Glomerular visceral epithelial cell (primary cell): ENCODE measurements at regions not wholly inside any gene's neighbourhood (a gene's known extent, or its start where the extent isn't known, plus 50 kb on each side); places are given as distances from the start of the nearest gene placed in this dataset.
A peak's percentile ranks its signal among the peaks of the same experiment; 100 is the strongest.

Experiments
- DNase-seq: peaks from one replicate; pipeline ENCODE4 v3.0.0-alpha.2; 2016; ENCODE audit errors: extremely low spot score

GRCh38 chr4:116438981-116439729, 646.2 kb downstream of the TRAM1L1 start:
- DNase-seq: no peak

- DNase-seq: no peak
Measured at GRCh38 chr4:116438417-116438816, 647.0 kb downstream of the TRAM1L1 start.

- DNase-seq: no peak
Measured at GRCh38 chr4:116427666-116428065, 657.7 kb downstream of the TRAM1L1 start.

GRCh38 chr4:116413222-116413621, 672.2 kb downstream of the TRAM1L1 start:
- no peak for DNase-seq

- no peak for DNase-seq
Measured at GRCh38 chr4:116401293-116401692, 684.1 kb downstream of the TRAM1L1 start.

- DNase-seq: peak; percentile 21
Measured at GRCh38 chr4:116400480-116400879, 684.9 kb downstream of the TRAM1L1 start.

- no peak for DNase-seq
Measured at GRCh38 chr4:116397714-116398113, 687.7 kb downstream of the TRAM1L1 start.

GRCh38 chr4:116397291-116397690, 688.1 kb downstream of the TRAM1L1 start:
- DNase-seq: no peak

GRCh38 chr4:116395408-116395807, 690.0 kb downstream of the TRAM1L1 start:
- no peak for DNase-seq

GRCh38 chr4:116391020-116391419, 694.4 kb downstream of the TRAM1L1 start:
- no peak for DNase-seq

- no peak for DNase-seq
Measured at GRCh38 chr4:116389139-116389538, 696.2 kb downstream of the TRAM1L1 start.

GRCh38 chr4:116387937-116388474, 697.4 kb downstream of the TRAM1L1 start:
- DNase-seq: no peak

- no peak for DNase-seq
Measured at GRCh38 chr4:116386856-116387255, 698.5 kb downstream of the TRAM1L1 start.

GRCh38 chr4:116385583-116385982, 699.8 kb downstream of the TRAM1L1 start:
- no peak for DNase-seq

- DNase-seq: no peak
Measured at GRCh38 chr4:116374815-116375214, 710.6 kb downstream of the TRAM1L1 start.

GRCh38 chr4:116362583-116362982, 722.8 kb downstream of the TRAM1L1 start:
- no peak for DNase-seq

GRCh38 chr4:116361790-116362189, 723.6 kb downstream of the TRAM1L1 start:
- DNase-seq: no peak

- peak; percentile 82 for DNase-seq
Measured at GRCh38 chr4:116358633-116359222, 726.6 kb downstream of the TRAM1L1 start.

- peak; percentile 38 for DNase-seq
Measured at GRCh38 chr4:116357758-116358157, 727.6 kb downstream of the TRAM1L1 start.

GRCh38 chr4:116346750-116347149, 738.6 kb downstream of the TRAM1L1 start:
- DNase-seq: no peak

- no peak for DNase-seq
Measured at GRCh38 chr4:116343809-116344208, 741.6 kb downstream of the TRAM1L1 start.

GRCh38 chr4:116342143-116342542, 743.2 kb downstream of the TRAM1L1 start:
- DNase-seq: no peak

- DNase-seq: no peak
Measured at GRCh38 chr4:116332508-116332907, 752.9 kb downstream of the TRAM1L1 start.
